GM19397 (cell line): ENCODE measurements at regions not wholly inside any gene's neighbourhood (a gene's known extent, or its start where the extent isn't known, plus 50 kb on each side); places are given as distances from the start of the nearest gene placed in this dataset.
"Not testable (repeated sequence)": the region's sequence is repeated elsewhere in the genome, so short reads cannot be mapped to it uniquely, and the experiment has no call there.

Source experiments
- ATAC-seq: cut with Tn5 transposase; IDR thresholded peaks from one replicate; pipeline ENCODE4 v1.9.1; 2021; ENCODE audit warnings: mild to moderate bottlenecking, moderate library complexity; ENCODE audit not compliant: unreplicated experiment

DNA sequence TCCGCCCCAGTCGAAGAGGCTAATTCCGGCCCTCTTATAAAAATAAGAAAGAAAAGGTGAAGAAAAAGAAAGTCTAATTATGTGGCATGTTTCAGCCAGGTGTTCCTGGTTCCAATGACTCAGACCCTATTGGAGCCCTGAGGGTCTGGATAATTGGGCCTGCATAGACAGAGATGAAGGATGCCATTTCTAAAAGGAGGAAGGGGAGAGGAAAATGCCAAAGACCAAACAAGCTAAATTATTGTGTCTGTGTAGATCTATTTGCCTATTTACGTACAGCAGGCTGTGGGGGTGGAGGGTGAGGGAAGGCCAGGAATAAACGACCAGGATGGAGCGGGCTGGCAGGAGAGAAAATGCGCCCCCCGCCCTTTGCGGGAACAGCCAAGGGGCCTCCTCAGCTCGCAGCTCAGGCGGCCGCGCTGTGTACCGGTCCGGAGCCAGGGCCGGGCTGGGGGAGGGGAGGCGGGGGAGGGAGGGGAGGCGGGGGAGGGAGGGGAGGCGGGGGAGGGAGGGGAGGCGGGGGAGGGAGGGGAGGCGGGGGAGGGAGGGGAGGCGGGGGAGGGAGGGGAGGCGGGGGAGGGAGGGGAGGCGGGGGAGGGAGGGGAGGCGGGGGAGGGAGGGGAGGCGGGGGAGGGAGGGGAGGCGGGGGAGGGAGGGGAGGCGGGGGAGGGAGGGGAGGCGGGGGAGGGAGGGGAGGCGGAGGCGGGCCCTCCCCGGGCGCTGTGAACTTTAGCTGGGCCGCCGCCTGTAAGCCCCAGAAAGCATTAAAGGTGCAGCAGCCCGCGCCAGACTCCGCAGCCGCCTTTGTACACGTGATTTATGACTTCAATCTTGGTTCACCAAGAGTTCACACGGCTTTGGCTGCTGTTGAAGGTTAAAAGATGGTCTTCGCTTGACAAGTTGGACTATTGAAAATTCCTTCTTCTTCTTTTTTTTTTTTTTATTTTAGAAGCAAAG lies 113.0 kb upstream of the FOXD4L5 start:
- not testable (repeated sequence) for ATAC-seq

DNA sequence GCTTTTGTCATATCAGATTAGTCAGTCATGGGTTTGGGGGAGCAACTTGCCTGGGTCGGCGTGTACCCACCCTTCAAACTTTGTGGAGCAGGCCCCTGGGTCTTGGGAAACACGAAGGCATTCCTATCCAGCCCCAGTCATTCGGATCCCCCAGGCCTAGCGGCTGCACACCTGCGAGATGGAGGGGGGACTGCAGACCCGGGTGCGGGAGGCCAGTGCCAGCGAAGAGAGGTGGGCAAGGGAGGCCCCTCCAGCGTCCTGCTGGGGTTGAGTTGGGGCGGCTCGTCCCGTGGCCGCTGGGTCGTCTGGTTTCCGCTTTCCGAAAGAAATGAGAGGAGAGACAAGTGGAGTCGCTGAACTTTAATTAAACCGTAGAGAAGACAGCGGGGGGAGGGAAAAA lies 112.2 kb upstream of the FOXD4L5 start:
- ATAC-seq = not testable (repeated sequence)

DNA sequence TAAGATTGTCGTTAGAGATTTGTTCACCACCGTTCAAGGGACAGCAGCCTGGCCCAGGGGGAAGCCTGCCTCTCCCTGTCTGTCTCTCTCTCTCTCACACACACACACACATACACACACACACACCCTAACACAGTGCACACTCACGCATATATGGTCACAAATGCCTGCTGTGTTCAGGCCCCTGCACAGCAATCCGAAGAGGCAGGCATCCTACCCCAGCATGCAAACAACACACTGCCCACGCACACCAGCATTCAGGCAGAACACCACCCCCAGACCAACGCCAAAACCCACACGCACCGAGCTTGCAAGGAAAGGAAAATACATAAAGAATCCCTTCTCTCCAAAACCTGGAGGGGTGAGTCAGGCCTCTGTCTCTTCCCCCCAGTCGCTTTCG lies 111.6 kb upstream of the FOXD4L5 start:
- ATAC-seq = not testable (repeated sequence)

- not testable (repeated sequence) for ATAC-seq
Measured at GRCh38 chr9:65395789-65396188, 110.8 kb upstream of the FOXD4L5 start.

GRCh38 chr9:65395121-65395520 lies 110.1 kb upstream of the FOXD4L5 start:
- not testable (repeated sequence) for ATAC-seq

GRCh38 chr9:65393111-65393810 lies 108.3 kb upstream of the FOXD4L5 start:
- not testable (repeated sequence) for ATAC-seq

- ATAC-seq = not testable (repeated sequence)
Measured at GRCh38 chr9:65392611-65393010, 107.6 kb upstream of the FOXD4L5 start.

DNA sequence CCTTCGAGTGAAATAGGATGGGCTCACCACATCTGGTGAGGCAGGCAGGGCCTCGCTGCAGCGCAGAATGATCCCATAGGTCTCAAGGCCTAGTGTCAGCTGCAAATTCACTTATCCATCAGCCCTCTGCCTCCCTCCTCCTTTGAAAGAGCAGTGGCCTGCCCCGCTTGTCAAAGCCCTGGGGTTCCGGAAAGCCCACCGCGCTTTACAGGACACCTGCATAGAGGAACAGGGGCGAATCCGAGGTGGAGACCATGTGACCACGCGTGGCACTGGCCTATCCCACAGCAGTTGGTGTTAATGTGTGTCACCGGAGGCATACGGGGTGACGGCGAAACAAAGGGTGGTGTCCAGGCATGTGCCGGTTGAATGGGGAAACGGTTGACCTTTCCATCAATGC lies 104.7 kb upstream of the FOXD4L5 start:
- not testable (repeated sequence) for ATAC-seq

DNA sequence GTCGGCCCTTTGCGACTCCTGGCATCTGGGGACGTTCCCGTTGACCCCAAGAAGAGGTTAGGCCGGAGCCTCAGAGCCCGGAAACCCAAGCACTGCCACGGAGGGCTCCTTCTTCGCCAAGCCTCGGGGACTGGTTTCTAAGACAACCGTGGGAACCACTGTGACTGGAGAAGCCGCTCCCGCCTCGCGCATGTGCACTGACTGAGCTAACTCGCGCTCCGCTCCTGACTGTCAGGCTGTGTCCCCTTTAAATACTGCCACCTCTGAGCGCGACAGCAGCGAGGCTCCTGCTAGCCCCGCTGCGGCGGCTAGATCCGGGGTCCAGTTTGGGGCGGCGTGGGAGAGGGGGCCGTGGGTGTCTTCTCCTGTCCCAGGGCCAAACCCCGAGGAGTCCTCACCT lies 104.2 kb upstream of the FOXD4L5 start:
- ATAC-seq = not testable (repeated sequence)

DNA sequence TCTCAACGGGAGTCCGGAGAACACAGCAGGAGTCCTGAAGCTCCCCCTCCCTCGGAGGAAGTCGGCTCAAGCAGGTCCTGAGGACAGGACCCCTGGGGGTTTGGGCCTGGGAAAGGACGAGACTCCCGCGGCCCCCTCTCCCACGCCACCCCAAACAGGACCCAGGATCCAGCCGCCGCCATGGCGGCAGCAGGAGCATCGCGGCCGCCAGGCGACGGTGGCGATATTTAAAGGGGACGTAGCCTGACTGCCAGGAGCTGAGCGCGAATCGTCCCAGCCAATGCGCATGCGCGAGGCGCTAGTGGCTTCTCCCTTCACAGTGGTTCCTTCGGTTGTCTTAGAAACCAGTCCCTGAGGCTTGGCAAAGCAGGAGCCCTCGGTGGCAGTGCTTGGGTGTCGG lies 101.7 kb upstream of the FOXD4L5 start:
- ATAC-seq = peak; percentile 91

GRCh38 chr9:65386191-65386590 lies 101.2 kb upstream of the FOXD4L5 start:
- not testable (repeated sequence) for ATAC-seq

DNA sequence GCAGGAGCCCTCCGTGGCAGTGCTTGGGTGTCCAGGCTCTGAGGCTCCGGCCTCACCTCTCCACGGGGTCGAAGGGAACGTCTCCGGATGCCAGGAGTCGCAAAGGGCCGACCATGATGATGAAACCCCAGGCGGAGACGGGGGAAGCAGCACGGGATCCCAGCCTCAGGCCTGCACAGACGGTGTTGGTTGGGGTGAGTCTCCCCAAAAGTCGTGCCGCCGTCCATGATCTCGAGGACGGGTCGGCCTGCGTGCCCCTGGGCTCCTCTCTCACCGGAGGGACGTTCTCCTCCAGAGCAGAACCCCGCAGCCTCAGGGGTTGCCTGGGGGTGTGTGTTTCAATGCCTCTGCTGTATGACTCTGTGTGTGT lies 100.6 kb upstream of the FOXD4L5 start:
- not testable (repeated sequence) for ATAC-seq

- ATAC-seq = not testable (repeated sequence)
Measured at GRCh38 chr9:65384759-65385654, 100.0 kb upstream of the FOXD4L5 start.

DNA sequence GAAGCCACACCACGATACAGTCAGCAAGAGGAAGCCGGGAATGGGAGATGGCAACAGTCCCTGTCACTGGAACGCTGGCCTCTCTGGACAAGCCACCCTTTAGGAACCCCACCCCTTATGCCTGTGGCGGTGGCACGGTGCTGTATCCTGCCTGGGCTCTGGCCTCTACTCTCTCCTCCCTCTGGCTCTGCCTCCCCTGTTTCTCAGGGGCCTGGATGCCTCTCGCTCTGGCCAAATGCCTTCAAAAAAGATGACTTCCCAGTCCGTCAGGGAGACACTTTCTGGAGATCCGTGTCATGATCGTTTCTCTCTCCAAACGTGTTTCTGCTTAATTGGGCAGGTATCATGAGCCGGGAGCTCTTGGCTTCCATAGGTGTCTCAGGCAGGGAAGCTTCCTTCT lies 99.1 kb upstream of the FOXD4L5 start:
- not testable (repeated sequence) for ATAC-seq

- not testable (repeated sequence) for ATAC-seq
Measured at GRCh38 chr9:65383646-65384045, 98.6 kb upstream of the FOXD4L5 start.

DNA sequence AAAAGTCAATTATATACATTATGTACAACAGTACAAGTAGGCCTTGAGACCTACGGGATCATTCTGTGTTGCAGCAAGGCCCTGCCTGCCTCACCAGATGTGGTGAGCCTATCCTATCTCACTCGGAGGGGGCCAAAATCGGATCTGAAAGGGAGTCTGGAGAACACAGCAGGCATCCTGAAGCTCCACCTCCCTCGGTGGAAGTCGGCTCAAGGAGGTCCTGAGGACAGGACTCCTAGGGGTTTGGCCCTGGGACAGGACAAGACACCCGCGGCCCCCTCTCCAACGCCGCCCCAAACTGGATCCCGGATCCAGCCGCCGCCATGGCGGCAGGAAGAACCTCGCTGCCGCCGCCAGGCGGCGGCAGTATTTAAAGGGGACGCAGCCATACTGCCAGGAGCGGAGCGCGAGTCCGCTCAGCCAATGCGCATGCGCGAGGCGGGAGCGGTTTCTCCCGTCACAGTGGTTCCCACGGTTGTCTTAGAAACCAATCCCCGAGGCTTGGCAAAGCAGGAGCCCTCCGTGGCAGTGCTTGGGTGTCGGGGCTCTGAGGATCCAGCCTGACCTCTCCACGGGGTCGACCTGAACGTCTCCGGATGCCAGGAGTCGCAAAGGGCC lies 97.8 kb upstream of the FOXD4L5 start:
- ATAC-seq = not testable (repeated sequence)
